K562 (cell line): ENCODE measurements at regions not wholly inside any gene's neighbourhood (a gene's known extent, or its start where the extent isn't known, plus 50 kb on each side); places are given as distances from the start of the nearest gene placed in this dataset.

ENCODE experiments used
- CBFB ChIP-seq: sonication (generic); formaldehyde crosslinking; IDR thresholded peaks from 2 replicates; pipeline ENCODE4 v1.4.0; 2020; ENCODE audit warnings: mild to moderate bottlenecking, missing genetic modification reagents
- MCM3 ChIP-seq: fragments of 450-650 bp; IDR thresholded peaks from 2 replicates; pipeline ENCODE4 v1.6.1; 2016
- NEUROD1 ChIP-seq: fragments of 150-350 bp; IDR thresholded peaks from 2 replicates; pipeline ENCODE4 v1.6.1; 2014; ENCODE audit warnings: borderline replicate concordance, low read length, low read depth; ENCODE audit not compliant: partially characterized antibody
- NR3C1 ChIP-seq: sonication (generic); formaldehyde crosslinking; IDR thresholded peaks from 2 replicates; pipeline ENCODE4 v1.8.1; 2022; ENCODE audit warnings: missing genetic modification reagents
- PATZ1 ChIP-seq: fragments of 250-450 bp; sonication (Bioruptor Pico); IDR thresholded peaks from 2 replicates; pipeline ENCODE4 v1.5.0; 2020; ENCODE audit warnings: mild to moderate bottlenecking, borderline replicate concordance
- SREBF2 ChIP-seq: sonication (generic); formaldehyde crosslinking; IDR thresholded peaks from 2 replicates; pipeline ENCODE4 v1.4.0; 2020; ENCODE audit warnings: mild to moderate bottlenecking, missing genetic modification reagents
- TAF1 ChIP-seq: IDR thresholded peaks from 2 replicates; pipeline ENCODE4 v1.6.1; 2011; ENCODE audit warnings: mild to moderate bottlenecking, low read length, moderate library complexity; ENCODE audit not compliant: insufficient read depth, control insufficient read depth, severe bottlenecking; ENCODE audit errors: extremely low read depth
- THRB ChIP-seq: fragments of 450-650 bp; formaldehyde crosslinking; conservative IDR thresholded peaks from 2 replicates; pipeline ENCODE4 v1.4.0; 2022; ENCODE audit warnings: mild to moderate bottlenecking, missing genetic modification characterization
- TOE1 ChIP-seq, 2 experiments: fragments of 450-650 bp in 1 of 2; sonication (generic) in 1 of 2; formaldehyde crosslinking in 1 of 2; IDR thresholded peaks; 2 replicates each; pipeline versions ENCODE4 v1.7.1 to v1.8.0; 2016 to 2022; ENCODE audit warnings: borderline replicate concordance in 2 of 2, mild to moderate bottlenecking in 2 of 2, antibody characterized with exemption in 1 of 2, inconsistent platforms in 1 of 2, low read depth in 1 of 2, missing genetic modification reagents in 1 of 2, moderate library complexity in 1 of 2
- ZBTB1 ChIP-seq: sonication (generic); formaldehyde crosslinking; IDR thresholded peaks from 2 replicates; pipeline ENCODE4 v1.8.1; 2023; ENCODE audit warnings: missing genetic modification reagents, low read depth, mild to moderate bottlenecking, borderline replicate concordance
- ZC3H4 ChIP-seq: sonication (generic); formaldehyde crosslinking; IDR thresholded peaks from 2 replicates; pipeline ENCODE4 v1.9.0; 2021; ENCODE audit warnings: missing genetic modification reagents, borderline replicate concordance
- ZFP1 ChIP-seq: fragments of 450-650 bp; formaldehyde crosslinking; IDR thresholded peaks from 2 replicates; pipeline ENCODE4 v1.4.0; 2020; ENCODE audit warnings: mild to moderate bottlenecking, mixed read lengths
- ZNF695 ChIP-seq: fragments of 450-650 bp; formaldehyde crosslinking; IDR thresholded peaks from 2 replicates; pipeline ENCODE4 v1.4.0; 2020; ENCODE audit warnings: mild to moderate bottlenecking, moderate library complexity
- TF ChIP-seq, protein P1 (sequence below): fragments of 250-450 bp; sonication (Bioruptor Pico); IDR thresholded peaks from 2 replicates; pipeline ENCODE4 v1.4.0; 2020; ENCODE audit warnings: borderline replicate concordance
- TF ChIP-seq, protein P2 (sequence below): fragments of 150-350 bp; conservative IDR thresholded peaks from 2 replicates; pipeline ENCODE4 v1.6.1; 2014; ENCODE audit warnings: low read length
- TF ChIP-seq, protein P3 (sequence below): fragments of 250-450 bp; sonication (Bioruptor Pico); IDR thresholded peaks from 2 replicates; pipeline ENCODE4 v1.5.1; 2021; ENCODE audit warnings: mild to moderate bottlenecking

DNA sequence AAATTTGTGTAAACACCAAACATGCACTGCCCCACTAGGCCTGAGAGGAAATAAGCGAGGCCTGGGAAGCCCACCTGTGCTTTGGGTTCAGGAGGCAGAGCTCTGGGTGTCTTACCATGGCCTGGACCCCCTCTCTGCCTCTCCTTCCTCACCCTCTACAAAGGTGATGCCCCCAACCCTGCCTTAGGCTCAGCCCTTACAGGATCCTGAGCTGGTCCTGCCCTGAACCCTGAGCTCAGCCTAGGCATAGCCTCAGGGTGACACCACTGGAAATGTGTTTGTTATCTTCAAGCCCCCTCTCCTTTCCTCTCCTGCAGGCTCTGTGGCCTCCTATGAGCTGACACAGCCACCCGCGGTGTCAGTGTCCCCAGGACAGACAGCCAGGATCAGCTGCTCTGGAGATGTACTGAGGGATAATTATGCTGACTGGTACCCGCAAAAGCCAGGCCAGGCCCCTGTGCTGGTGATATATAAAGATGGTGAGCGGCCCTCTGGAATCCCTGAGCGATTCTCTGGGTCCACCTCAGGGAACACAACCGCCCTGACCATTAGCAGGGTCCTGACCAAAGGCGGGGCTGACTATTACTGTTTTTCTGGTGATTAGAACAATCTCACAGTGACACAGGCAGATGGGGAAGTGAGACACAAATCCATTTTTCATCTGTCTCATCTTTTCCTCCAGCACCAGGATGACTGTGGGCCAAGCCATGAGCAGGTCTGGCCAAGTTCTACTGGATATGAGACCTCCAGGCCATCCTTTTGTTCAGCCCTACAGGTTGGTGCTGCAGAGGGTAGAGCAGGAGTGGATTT lies 117.8 kb downstream of the GGTLC2 start (continued):
- TF ChIP-seq ZNF695 (CRISPR knock-in tag) (0 out of 2 replicates have a peak, but pooled peaks have one; percentile 10), ZBTB1 (CRISPR knock-in tag) (0 out of 2 replicates have a peak, but pooled peaks have one; percentile 32), NEUROD1 (no peak), PATZ1 (CRISPR knock-in tag) (no peak), ZFP1 (peak; percentile 46; the same call in 1 of the 2 replicates), NR3C1 (0 out of 2 replicates have a peak, but pooled peaks have one; percentile 60), TOE1 (IDR thresholded peaks at IDR 0.05; ENCODE audit: borderline replicate concordance) (no peak), TOE1 (CRISPR knock-in tag; IDR thresholded peaks at IDR 0.05; ENCODE audit: borderline replicate concordance, low read depth) (0 out of 2 replicates have a peak, but pooled peaks have one; percentile 75), THRB (no peak), TAF1 (no peak), ZC3H4 (CRISPR knock-in tag) (0 out of 2 replicates have a peak, but pooled peaks have one; percentile 37), MCM3 (0 out of 2 replicates have a peak, but pooled peaks have one; percentile 4), CBFB (CRISPR knock-in tag) (0 out of 2 replicates have a peak, but pooled peaks have one; percentile 49), SREBF2 (no peak)
- TF ChIP-seq, protein P1, sequence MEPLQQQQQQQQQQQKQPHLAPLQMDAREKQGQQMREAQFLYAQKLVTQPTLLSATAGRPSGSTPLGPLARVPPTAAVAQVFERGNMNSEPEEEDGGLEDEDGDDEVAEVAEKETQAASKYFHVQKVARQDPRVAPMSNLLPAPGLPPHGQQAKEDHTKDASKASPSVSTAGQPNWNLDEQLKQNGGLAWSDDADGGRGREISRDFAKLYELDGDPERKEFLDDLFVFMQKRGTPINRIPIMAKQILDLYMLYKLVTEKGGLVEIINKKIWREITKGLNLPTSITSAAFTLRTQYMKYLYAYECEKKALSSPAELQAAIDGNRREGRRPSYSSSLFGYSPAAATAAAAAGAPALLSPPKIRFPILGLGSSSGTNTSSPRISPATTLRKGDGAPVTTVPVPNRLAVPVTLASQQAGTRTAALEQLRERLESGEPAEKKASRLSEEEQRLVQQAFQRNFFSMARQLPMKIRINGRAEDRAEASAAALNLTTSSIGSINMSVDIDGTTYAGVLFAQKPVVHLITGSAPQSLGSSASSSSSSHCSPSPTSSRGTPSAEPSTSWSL (CRISPR knock-in tag), result peak; percentile 83; the same call in 1 of the 2 replicates
- TF ChIP-seq, protein P2, sequence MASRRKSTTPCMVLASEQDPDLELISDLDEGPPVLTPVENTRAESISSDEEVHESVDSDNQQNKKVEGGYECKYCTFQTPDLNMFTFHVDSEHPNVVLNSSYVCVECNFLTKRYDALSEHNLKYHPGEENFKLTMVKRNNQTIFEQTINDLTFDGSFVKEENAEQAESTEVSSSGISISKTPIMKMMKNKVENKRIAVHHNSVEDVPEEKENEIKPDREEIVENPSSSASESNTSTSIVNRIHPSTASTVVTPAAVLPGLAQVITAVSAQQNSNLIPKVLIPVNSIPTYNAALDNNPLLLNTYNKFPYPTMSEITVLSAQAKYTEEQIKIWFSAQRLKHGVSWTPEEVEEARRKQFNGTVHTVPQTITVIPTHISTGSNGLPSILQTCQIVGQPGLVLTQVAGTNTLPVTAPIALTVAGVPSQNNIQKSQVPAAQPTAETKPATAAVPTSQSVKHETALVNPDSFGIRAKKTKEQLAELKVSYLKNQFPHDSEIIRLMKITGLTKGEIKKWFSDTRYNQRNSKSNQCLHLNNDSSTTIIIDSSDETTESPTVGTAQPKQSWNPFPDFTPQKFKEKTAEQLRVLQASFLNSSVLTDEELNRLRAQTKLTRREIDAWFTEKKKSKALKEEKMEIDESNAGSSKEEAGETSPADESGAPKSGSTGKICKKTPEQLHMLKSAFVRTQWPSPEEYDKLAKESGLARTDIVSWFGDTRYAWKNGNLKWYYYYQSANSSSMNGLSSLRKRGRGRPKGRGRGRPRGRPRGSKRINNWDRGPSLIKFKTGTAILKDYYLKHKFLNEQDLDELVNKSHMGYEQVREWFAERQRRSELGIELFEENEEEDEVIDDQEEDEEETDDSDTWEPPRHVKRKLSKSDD, result no peak
- TF ChIP-seq, protein P3, sequence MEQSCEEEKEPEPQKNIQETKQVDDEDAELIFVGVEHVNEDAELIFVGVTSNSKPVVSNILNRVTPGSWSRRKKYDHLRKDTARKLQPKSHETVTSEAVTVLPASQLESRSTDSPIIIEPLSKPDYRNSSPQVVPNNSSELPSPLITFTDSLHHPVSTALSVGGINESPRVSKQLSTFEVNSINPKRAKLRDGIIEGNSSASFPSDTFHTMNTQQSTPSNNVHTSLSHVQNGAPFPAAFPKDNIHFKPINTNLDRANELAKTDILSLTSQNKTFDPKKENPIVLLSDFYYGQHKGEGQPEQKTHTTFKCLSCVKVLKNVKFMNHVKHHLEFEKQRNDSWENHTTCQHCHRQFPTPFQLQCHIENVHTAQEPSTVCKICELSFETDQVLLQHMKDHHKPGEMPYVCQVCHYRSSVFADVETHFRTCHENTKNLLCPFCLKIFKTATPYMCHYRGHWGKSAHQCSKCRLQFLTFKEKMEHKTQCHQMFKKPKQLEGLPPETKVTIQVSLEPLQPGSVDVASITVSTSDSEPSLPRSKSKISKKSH, result 0 out of 2 replicates have a peak, but pooled peaks have one; percentile 64
